NB4 (cell line): ENCODE measurements at regions not wholly inside any gene's neighbourhood (a gene's known extent, or its start where the extent isn't known, plus 50 kb on each side); places are given as distances from the start of the nearest gene placed in this dataset.

ENCODE experiments used
- DNase-seq: peaks from one replicate; pipeline ENCODE4 v3.0.0; 2010; ENCODE audit warnings: low read depth
- H3K4me3 ChIP-seq: one replicate; pipeline ENCODE4 v1.5.1; 2011; ENCODE audit warnings: mild to moderate bottlenecking, low read depth, low read length, moderate library complexity
- MYC ChIP-seq: IDR thresholded peaks from 2 replicates; pipeline ENCODE4 v1.6.1; 2011; ENCODE audit warnings: low read depth, low read length
- POLR2A ChIP-seq: IDR thresholded peaks from 2 replicates; pipeline ENCODE4 v1.6.1; 2011; ENCODE audit warnings: mild to moderate bottlenecking; ENCODE audit not compliant: insufficient read length; ENCODE audit errors: extremely low read depth
- TF ChIP-seq, protein P1 (sequence below): IDR thresholded peaks from 2 replicates; pipeline ENCODE4 v1.6.1; 2011; ENCODE audit warnings: low read depth, low read length
- TF ChIP-seq, protein P2 (sequence below): IDR thresholded peaks from one replicate; pipeline ENCODE4 v1.5.1; 2012; ENCODE audit warnings: low read depth, low read length

DNA sequence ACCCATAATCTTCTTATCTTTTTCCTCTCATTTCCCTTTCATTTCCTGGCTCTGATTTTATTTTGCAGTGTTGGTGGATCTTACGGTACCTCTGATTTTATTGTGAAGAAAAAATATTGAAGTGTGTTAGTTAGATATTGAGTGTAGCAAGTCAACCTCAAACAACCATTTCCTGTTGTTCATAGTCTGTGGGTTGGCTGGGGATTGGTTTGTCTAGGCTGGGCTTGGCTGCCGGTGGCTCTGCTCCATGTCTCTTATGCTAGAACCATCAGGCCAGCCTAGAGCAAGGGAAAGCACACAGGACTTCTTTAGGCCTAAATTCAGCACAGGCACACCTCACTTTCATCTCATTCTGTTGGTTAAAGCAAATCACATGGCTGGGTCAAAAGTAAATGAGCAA lies 383.1 kb upstream of the LCORL start:
- no peak overlapping the region for H3K4me3 ChIP-seq
- DNase-seq, result no peak
- TF ChIP-seq, protein P1, sequence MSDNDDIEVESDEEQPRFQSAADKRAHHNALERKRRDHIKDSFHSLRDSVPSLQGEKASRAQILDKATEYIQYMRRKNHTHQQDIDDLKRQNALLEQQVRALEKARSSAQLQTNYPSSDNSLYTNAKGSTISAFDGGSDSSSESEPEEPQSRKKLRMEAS, result no peak
- TF ChIP-seq MYC (no peak), POLR2A (no peak)
- TF ChIP-seq, protein P2, sequence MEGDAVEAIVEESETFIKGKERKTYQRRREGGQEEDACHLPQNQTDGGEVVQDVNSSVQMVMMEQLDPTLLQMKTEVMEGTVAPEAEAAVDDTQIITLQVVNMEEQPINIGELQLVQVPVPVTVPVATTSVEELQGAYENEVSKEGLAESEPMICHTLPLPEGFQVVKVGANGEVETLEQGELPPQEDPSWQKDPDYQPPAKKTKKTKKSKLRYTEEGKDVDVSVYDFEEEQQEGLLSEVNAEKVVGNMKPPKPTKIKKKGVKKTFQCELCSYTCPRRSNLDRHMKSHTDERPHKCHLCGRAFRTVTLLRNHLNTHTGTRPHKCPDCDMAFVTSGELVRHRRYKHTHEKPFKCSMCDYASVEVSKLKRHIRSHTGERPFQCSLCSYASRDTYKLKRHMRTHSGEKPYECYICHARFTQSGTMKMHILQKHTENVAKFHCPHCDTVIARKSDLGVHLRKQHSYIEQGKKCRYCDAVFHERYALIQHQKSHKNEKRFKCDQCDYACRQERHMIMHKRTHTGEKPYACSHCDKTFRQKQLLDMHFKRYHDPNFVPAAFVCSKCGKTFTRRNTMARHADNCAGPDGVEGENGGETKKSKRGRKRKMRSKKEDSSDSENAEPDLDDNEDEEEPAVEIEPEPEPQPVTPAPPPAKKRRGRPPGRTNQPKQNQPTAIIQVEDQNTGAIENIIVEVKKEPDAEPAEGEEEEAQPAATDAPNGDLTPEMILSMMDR, result no peak

DNA sequence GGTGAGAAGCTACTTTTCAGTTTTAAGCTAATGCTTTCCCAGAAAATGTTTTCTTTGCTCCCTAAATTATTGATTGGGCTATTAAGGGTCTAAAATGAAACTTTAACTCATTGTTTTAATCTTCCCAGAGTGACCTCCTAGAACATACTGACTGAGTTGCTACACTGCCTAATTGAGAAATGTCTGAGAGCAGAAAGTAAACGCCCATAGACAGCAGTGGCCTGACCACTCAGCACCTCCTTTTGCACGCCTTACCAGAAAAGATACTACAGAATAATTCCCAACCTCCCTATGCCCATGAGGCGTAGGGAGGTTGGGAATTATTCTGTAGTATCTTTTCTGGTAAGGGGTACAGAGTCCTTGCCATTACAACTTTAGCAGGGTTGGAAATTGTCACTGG lies 381.8 kb upstream of the LCORL start:
- TF ChIP-seq, protein P2, result no peak
- no peak for TF ChIP-seq POLR2A
- TF ChIP-seq, protein P1, result no peak
- TF ChIP-seq MYC, result no peak
- no peak for DNase-seq
- H3K4me3 ChIP-seq, result no peak overlapping the region

DNA sequence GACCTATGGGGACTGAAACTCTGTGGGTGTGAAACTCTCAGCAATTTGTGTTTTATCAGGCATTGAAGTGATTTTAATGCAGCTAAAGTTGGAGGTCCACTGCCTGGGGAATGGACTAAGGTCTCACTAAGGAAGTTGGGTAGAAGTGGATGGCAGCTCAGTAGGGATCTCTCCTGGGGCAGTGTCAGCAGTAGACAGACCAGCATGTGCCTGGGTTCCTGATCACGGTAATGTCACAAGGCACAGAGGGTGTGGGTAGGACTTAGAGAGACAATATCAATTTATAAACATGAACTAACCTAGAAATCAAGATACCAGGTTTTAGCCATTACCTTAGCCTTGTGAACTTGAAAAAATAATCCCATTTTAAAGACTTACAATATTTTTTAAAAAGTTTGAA lies 380.3 kb upstream of the LCORL start:
- TF ChIP-seq MYC, result no peak
- TF ChIP-seq, protein P1, result no peak
- no peak for TF ChIP-seq POLR2A
- TF ChIP-seq, protein P2, result no peak
- no peak for DNase-seq
- no peak overlapping the region for H3K4me3 ChIP-seq

DNA sequence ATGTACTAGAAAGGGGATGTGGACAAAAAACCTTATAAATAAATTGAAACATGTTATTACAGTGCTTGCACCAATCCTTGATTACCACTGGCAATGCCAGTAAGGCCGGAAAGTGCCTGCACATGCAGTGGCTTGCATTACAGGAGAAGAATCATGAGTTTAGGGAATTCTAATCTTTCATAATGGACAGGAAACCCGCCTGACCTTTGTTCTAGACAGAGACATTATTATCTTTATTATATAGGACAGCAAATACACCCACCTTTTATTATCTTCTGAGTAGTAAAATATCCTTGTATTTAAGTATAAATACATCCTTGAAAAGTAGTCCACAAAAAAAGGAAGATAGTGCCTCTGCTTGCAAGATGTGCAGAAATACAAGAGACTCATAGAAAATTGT lies 379.9 kb upstream of the LCORL start:
- no peak overlapping the region for H3K4me3 ChIP-seq
- DNase-seq, result no peak

DNA sequence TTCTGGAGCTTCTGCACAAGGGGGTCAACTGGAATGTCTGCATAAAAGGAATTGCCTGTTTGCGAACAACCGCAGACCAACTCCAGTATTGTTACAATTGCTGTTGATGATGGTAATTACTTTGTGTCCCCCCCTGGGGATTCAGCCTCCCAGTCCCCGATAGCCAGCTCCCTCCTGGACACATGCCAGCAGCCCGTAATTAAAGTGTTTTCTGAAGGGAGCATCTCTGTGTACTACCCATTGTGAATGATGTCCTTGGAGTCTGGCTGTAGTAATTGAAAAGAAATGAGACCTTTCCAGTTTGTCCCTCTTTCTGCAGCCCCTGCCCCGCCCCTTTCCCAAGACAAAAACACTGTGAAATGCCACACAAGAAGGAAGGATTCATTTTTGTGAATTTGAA lies 377.1 kb upstream of the LCORL start:
- DNase-seq, result no peak
- TF ChIP-seq MYC, result no peak
- TF ChIP-seq POLR2A, result no peak
- no peak overlapping the region for H3K4me3 ChIP-seq

More for the DNA sequence above, 379.9 kb upstream of the LCORL start:
- TF ChIP-seq, protein P1, result no peak
- no peak for TF ChIP-seq POLR2A
- TF ChIP-seq MYC, result no peak

DNA sequence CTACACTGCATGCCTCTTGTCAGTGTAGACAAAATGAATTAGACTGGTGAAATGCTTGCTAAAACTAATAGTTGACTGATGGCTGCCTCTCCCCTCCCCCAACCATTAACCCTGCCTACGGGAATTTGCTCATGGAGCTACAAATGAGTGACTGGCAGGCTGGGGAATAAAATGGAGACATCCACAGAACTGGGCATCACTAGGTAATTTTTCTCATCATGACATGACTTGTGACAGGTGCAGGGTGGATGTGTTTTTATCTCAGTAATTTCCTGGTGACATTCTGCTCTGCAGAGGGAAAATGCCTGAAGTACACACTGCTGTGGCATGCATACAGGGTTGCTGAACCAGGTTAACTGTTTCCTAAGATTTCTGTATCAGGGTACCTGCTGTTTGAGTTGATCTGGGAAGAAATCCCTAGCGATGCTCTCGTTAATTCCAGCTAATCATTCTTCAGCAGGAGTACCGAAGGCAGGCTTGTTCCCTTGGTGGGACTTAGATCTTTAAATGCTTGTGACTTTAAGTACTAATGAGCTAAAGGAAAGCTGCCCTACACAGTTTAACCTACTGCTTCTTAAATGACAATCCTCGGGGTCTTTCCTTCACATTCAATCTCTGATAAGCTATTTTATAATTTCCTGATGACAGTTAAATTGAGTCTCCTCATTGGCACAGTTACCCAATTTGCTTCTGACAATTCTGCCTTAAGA lies 376.3 kb upstream of the LCORL start:
- DNase-seq, result no peak
- no peak overlapping the region for H3K4me3 ChIP-seq
- TF ChIP-seq MYC, result no peak
- TF ChIP-seq, protein P2, result no peak

DNA sequence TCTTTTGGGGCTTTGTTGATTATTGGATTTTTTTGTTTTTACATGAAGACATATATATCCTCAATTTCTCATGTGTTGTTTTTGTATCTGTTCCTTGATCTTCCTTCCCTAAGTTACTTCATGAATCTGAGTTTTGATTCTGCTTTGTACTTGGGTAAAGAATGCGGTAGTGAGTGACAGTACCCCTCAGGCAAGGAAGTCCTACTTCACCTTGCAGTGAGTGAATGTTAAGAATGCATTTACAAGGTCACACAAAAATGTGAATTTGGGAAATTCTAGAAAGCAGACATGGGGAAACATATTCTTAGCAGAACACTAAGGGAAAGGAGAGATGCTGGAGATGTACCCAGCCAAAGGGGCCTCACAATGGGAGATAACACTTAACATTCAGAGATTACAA lies 373.1 kb upstream of the LCORL start:
- no peak for DNase-seq
- H3K4me3 ChIP-seq, result no peak overlapping the region
- TF ChIP-seq, protein P1, result no peak
- TF ChIP-seq MYC (no peak), POLR2A (no peak)
- TF ChIP-seq, protein P2, result no peak
